GM23248 (cell line): ENCODE measurements at regions not wholly inside any gene's neighbourhood (a gene's known extent, or its start where the extent isn't known, plus 50 kb on each side); places are given as distances from the start of the nearest gene placed in this dataset.

ENCODE experiments used
- DNase-seq: peaks from one replicate; pipeline ENCODE4 v3.0.0-alpha.2; 2015
- H2AFZ ChIP-seq: fragments of 200-600 bp; sonication (generic); 2 replicates; pipeline ENCODE4 v1.6.1; 2016; ENCODE audit warnings: antibody characterized with exemption
- H3F3A ChIP-seq: fragments of 200-600 bp; sonication (generic); 2 replicates; pipeline ENCODE4 v1.6.1; 2016; ENCODE audit warnings: mild to moderate bottlenecking, antibody characterized with exemption, mixed run types; ENCODE audit not compliant: insufficient read depth
- H3K27ac ChIP-seq: fragments of 200-600 bp; sonication (generic); 2 replicates; pipeline ENCODE4 v1.5.1; 2016; ENCODE audit warnings: mild to moderate bottlenecking
- H3K27me3 ChIP-seq: fragments of 200-600 bp; sonication (generic); replicated peaks from 2 replicates; pipeline ENCODE4 v1.6.1; 2016; ENCODE audit warnings: mild to moderate bottlenecking; ENCODE audit not compliant: insufficient read depth
- H3K36me3 ChIP-seq: fragments of 200-600 bp; sonication (generic); 2 replicates; pipeline ENCODE4 v1.6.1; 2016; ENCODE audit warnings: low read depth, mild to moderate bottlenecking
- H3K4me1 ChIP-seq: fragments of 200-600 bp; sonication (generic); 2 replicates; pipeline ENCODE4 v1.6.1; 2016; ENCODE audit warnings: mild to moderate bottlenecking; ENCODE audit not compliant: insufficient read depth
- H3K4me2 ChIP-seq: fragments of 200-600 bp; sonication (generic); one replicate; pipeline ENCODE4 v1.6.1; 2016; ENCODE audit warnings: mild to moderate bottlenecking; ENCODE audit not compliant: unreplicated experiment
- H3K4me3 ChIP-seq: fragments of 200-600 bp; sonication (generic); 2 replicates; pipeline ENCODE4 v1.5.1; 2016; ENCODE audit warnings: mild to moderate bottlenecking
- H3K79me2 ChIP-seq: fragments of 200-600 bp; sonication (generic); 2 replicates; pipeline ENCODE4 v1.6.1; 2016; ENCODE audit warnings: mild to moderate bottlenecking; ENCODE audit not compliant: insufficient read depth
- H3K9ac ChIP-seq: fragments of 200-600 bp; sonication (generic); 2 replicates; pipeline ENCODE4 v1.6.1; 2016; ENCODE audit warnings: mild to moderate bottlenecking
- H3K9me2 ChIP-seq: fragments of 200-600 bp; sonication (generic); 2 replicates; pipeline ENCODE4 v1.6.1; 2016; ENCODE audit warnings: mixed run types, mild to moderate bottlenecking, moderate library complexity; ENCODE audit not compliant: insufficient read depth
- H3K9me3 ChIP-seq: fragments of 200-600 bp; sonication (generic); one replicate; pipeline ENCODE4 v1.6.1; 2017; ENCODE audit warnings: low read depth
- H4K20me1 ChIP-seq: fragments of 200-600 bp; sonication (generic); 2 replicates; pipeline ENCODE4 v1.6.0; 2016; ENCODE audit not compliant: insufficient read depth
- EZH2 ChIP-seq: fragments of 200-600 bp; sonication (generic); IDR thresholded peaks from 2 replicates; pipeline ENCODE4 v1.6.1; 2018; ENCODE audit warnings: antibody characterized with exemption, mild to moderate bottlenecking; ENCODE audit not compliant: insufficient read depth, poor library complexity, severe bottlenecking
- EZH2phosphoT487 ChIP-seq: fragments of 200-600 bp; sonication (generic); IDR thresholded peaks from 2 replicates; pipeline ENCODE4 v1.6.1; 2018; ENCODE audit warnings: antibody characterized with exemption, moderate library complexity, mild to moderate bottlenecking, low read depth; ENCODE audit not compliant: insufficient read depth
- WGBS, 2 experiments: methylation state at CpG; one replicate each; pipeline ENCODE4 v1.1.6; 2015 to 2017; ENCODE audit warnings: low lambda C conversion rate in 2 of 2, low coverage in 1 of 2; ENCODE audit errors: missing lambda C conversion rate in 2 of 2; 5-methylcytosine and 5-hydroxymethylcytosine counted together
- in situ Hi-C: fragments of 300-500 bp; cut with MboI; formaldehyde crosslinking; loops from 2 replicates; pipeline ENCODE4 v1.15.0; 2020

DNA sequence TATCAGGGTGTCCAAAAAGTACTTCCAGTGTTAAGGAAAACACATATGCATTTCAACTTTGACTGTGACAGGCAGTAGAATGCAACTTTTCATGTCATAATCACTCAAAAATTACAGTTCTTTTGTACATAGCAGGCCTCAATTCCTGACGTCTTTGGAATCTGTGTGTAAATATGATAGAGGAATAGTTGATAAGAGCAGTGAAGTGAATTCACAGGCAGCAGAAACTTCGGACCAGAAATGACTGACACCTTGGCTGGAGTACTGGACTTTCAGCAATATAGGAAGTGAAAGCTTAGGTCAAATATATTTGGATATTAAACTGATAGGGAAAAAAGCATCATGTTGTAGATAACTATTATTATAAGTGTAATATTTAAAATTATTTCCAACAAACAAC is 1741.2 kb upstream of the PCDH20 start:
- Histone ChIP-seq H4K20me1 (no peaks in the 10 kb centered on the region), H3K9ac (no peak overlapping the region), H3K4me2 (no peak overlapping the region), H3K9me3 (peaks cover 5% of the 10 kb centered on the region), H3K79me2 (no peaks in the 10 kb centered on the region), H2AFZ (no peak overlapping the region), H3K4me1 (no peaks in the 10 kb centered on the region), H3K36me3 (no peaks in the 10 kb centered on the region), H3K27ac (no peak overlapping the region), H3K9me2 (no peaks in the 10 kb centered on the region), H3F3A (no peaks in the 10 kb centered on the region), H3K4me3 (no peak overlapping the region), H3K27me3 (no peaks in the 10 kb centered on the region)
- 7 to 11% methylated on average over 2 of the region's 2 CpGs for WGBS, 2 experiments
- TF ChIP-seq EZH2 (no peak), EZH2phosphoT487 (no peak)
- no peak for DNase-seq
- in situ Hi-C loops = no loop called here

DNA sequence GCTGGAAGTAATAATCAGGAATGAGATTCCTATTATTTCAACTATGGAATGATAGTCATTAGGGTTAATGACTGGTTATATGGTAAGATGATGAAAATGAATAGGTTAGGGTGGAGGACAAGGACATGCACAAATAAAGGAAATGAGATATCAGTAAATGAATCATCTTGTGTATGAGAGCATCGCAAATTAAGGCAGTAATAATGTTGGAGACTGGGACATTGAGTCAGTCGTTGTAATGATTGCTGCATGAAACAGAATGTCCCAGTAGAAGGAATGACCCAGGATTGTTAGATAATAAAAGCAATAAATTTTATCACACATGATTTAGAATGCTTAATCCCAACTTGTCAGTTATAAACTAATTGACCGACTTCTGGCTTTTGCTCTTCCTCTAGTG is 1733.7 kb upstream of the PCDH20 start:
- no peak overlapping the region for H3K27ac ChIP-seq
- TF ChIP-seq EZH2phosphoT487 = no peak
- TF ChIP-seq EZH2 = no peak
- no peaks in the 10 kb centered on the region for H3K9me2 ChIP-seq
- no peaks in the 10 kb centered on the region for H3K36me3 ChIP-seq
- H3K27me3 ChIP-seq = no peaks in the 10 kb centered on the region
- in situ Hi-C loops = no loop called here
- H4K20me1 ChIP-seq = no peaks in the 10 kb centered on the region
- no peak overlapping the region for H2AFZ ChIP-seq
- H3K4me1 ChIP-seq = no peaks in the 10 kb centered on the region
- no peaks in the 10 kb centered on the region for H3K79me2 ChIP-seq
- H3F3A ChIP-seq = no peaks in the 10 kb centered on the region
- H3K4me2 ChIP-seq = no peak overlapping the region
- no peak overlapping the region for H3K4me3 ChIP-seq
- no peaks in the 10 kb centered on the region for H3K9me3 ChIP-seq
- H3K9ac ChIP-seq = no peak overlapping the region
- 43 to 48% methylated on average over 3 of the region's 3 CpGs for WGBS, 2 experiments
- no peak for DNase-seq

DNA sequence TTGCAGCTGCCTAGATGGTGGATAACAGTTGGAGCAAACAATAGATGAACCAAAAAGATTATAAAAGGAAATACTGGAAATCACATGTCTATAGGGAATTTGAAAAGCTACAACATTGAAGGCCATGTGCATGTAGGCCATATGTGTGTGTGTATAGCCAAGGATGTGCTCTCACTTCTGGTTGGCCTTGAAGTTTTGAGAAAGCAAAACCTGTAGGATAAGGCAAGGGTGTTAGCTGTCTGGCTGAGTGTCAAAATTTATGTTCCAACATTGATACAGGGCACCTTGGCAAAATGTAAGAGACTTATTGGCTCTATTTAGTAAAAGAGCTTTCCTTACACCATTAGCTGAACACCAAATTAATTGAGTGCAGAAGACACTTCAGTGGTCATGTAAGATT is 1723.6 kb upstream of the PCDH20 start:
- no peak overlapping the region for H3K4me3 ChIP-seq
- H2AFZ ChIP-seq = no peak overlapping the region
- no peaks in the 10 kb centered on the region for H3K9me3 ChIP-seq
- H3K4me1 ChIP-seq = no peaks in the 10 kb centered on the region
- H3K9ac ChIP-seq = no peak overlapping the region
- no peaks in the 10 kb centered on the region for H3K36me3 ChIP-seq
- no peaks in the 10 kb centered on the region for H3K27me3 ChIP-seq
- TF ChIP-seq EZH2phosphoT487 (no peak), EZH2 (no peak)
- in situ Hi-C loops = no loop called here
- no peak for DNase-seq
- no peaks in the 10 kb centered on the region for H3K79me2 ChIP-seq
- H3K9me2 ChIP-seq = no peaks in the 10 kb centered on the region
- no peaks in the 10 kb centered on the region for H4K20me1 ChIP-seq
- H3F3A ChIP-seq = no peaks in the 10 kb centered on the region
- no peak overlapping the region for H3K4me2 ChIP-seq
- H3K27ac ChIP-seq = no peak overlapping the region

DNA sequence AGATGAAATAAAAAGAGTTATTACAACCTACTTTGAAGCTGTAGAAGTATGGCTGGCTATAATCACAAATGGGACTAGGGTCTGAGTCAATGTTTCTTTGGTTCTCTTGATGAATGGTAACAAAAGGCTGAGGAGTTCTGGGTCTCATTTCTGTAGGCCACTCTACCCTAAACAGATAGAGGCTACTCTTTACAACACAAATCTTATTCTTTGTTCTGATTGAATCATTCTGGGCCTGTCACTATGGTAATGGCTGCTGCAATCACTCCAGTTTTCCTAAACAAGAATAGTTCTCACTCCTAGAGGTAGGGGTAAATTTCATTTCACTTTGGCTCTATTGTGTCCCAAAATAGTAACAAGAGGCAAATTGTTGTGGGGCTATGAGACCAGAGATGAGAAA is 1714.3 kb upstream of the PCDH20 start:
- H3K9me3 ChIP-seq = no peaks in the 10 kb centered on the region
- no peaks in the 10 kb centered on the region for H4K20me1 ChIP-seq
- no peaks in the 10 kb centered on the region for H3F3A ChIP-seq
- H3K9ac ChIP-seq = no peak overlapping the region
- no peaks in the 10 kb centered on the region for H3K4me1 ChIP-seq
- no peak for DNase-seq
- H3K4me3 ChIP-seq = no peak overlapping the region
- no peak overlapping the region for H3K27ac ChIP-seq
- no peaks in the 10 kb centered on the region for H3K9me2 ChIP-seq
- in situ Hi-C loops = no loop called here
- no peaks in the 10 kb centered on the region for H3K27me3 ChIP-seq
- TF ChIP-seq EZH2 (no peak), EZH2phosphoT487 (no peak)
- H2AFZ ChIP-seq = no peak overlapping the region
- no peak overlapping the region for H3K4me2 ChIP-seq
- no peaks in the 10 kb centered on the region for H3K79me2 ChIP-seq
- no peaks in the 10 kb centered on the region for H3K36me3 ChIP-seq

DNA sequence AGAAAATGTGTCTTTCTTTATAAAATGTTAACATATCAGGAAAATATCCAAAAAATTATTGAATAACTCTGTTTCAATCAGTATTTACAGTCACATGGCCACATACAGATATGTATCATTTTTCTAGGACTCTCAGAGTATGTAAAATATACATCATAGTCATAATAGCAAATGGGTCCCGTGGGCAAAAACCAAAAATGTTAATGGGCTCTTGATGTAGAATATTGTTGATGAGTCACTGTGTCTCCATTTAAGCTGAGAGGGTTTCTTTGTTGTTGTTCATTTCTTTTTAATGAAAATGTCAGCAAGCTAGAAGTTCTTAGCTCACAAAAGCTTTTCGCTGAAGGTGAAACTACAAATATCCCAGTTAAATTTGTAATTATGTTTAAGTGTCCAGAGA is 1713.1 kb upstream of the PCDH20 start:
- Histone ChIP-seq H2AFZ (no peak overlapping the region), H3K4me2 (no peak overlapping the region), H3K27me3 (no peaks in the 10 kb centered on the region), H3F3A (no peaks in the 10 kb centered on the region), H3K27ac (no peak overlapping the region), H3K9me3 (no peaks in the 10 kb centered on the region), H3K4me1 (no peaks in the 10 kb centered on the region), H4K20me1 (no peaks in the 10 kb centered on the region), H3K36me3 (no peaks in the 10 kb centered on the region), H3K4me3 (no peak overlapping the region), H3K9ac (no peak overlapping the region), H3K79me2 (no peaks in the 10 kb centered on the region), H3K9me2 (no peaks in the 10 kb centered on the region)
- in situ Hi-C loops = no loop called here
- WGBS, 2 experiments = 47 to 55% methylated on average over 2 of the region's 2 CpGs
- TF ChIP-seq EZH2phosphoT487 = no peak
- no peak for TF ChIP-seq EZH2
- DNase-seq = no peak
